SKM-1 (cell line): ENCODE measurements at regions not wholly inside any gene's neighbourhood (a gene's known extent, or its start where the extent isn't known, plus 50 kb on each side); places are given as distances from the start of the nearest gene placed in this dataset.

Experiments used
- DNase-seq: peaks from one replicate; lab custom pipeline; 2025; ENCODE audit not compliant: unreplicated experiment; lab: John Stamatoyannopoulos, UW

GRCh38 chr12:107973950-107974349 lies 155.1 kb upstream of the WSCD2 start:
- no peak for DNase-seq

DNA sequence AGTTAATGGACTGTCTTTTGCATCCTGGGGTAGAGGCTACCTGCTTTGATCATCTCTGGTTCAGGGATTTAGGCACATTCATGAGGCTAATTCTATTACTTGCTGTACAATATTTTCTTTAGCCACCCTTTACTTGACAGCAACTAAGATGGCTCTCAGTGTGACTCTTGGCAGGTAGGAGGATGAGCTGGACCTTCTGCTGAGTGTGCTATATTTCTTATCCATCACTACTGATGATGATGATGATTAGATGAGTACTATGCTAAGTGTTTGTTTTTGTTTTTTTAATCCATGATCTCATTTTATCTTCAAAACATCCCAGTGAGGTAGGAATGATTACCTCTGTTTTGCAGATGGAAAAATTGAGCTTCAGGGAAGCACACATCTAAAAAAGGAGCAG lies 152.8 kb upstream of the WSCD2 start:
- no peak for DNase-seq

GRCh38 chr12:107978201-107978600 lies 150.9 kb upstream of the WSCD2 start:
- DNase-seq: no peak

DNA sequence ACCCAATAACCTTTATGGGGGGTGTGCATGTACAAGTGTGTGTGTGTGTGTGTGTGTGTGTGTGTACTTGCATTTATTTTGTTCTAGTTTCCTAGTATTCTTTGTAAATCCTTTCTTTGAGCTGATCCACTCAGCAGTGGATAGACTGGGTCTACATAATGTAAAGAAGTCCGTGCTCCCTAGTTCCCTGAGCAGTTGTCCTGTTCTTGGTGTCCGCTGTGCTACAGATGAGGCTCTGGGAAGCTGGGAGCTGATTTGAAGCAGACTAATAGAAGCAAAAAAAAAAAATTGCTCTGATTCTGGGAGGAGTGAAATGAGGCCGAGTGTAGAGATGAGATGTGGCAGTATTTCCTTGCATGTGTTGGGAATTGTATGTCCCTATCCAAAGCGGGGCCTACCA lies 150.4 kb upstream of the WSCD2 start:
- no peak for DNase-seq

- DNase-seq: no peak
Observed at GRCh38 chr12:107983756-107984472, 145.2 kb upstream of the WSCD2 start.

GRCh38 chr12:107984973-107985372 lies 144.1 kb upstream of the WSCD2 start:
- DNase-seq: no peak

DNA sequence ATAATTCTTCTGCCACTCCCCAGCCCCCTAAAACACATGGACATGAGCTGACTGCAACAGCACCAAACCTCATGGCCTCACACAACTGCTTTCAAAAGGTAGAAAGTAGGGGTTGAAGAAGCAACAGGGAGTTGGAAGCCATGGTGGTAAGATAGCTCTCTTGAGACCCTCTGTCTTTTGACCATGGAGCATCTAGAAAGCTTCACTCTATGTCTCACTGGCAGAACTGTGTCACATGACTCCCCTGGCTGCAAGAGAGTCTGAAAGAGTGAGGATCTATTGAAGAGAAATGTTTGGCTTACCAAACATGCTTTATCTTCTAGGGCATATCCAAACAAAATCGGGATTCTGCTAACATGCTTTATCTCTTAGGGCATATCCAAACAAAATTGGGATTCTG lies 142.9 kb upstream of the WSCD2 start:
- no peak for DNase-seq

DNA sequence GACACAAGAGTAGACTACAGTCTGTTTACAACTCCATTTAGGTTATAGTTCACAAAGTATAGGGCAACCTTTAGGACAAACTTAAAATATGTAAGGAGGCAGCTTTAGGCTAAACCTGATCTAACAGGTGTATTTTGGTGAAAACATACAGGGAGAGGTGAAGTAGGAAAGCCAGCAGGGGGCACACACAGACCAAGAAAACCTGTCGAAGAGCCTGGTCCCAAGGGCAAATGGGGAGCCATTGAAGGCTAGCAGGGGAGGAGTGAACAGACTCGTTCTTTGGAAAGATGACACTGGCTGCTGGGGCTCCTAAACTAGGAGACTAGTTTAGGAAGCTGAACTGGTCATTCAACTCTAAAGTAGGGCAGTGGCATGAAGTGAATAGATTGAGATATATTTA lies 138.8 kb upstream of the WSCD2 start:
- no peak for DNase-seq

DNA sequence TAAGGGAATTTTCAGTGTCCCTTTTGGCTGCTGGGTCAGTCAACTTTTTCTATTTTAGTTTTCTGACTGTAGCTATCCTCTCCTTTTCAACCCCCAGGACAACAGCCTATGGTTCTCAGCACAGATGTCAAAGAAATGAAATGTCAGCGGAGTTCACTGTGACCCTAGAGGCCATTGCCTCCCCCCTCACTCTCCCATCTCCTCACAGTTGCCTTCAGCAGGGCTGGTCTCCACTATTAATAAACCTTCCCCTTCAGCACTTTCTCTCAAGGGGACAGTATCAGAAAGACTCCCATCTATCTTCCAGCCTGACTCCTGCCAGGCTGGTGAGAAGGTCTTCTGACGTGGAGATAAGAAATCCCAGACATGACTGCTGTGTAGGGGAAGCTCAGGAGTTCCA lies 137.1 kb upstream of the WSCD2 start:
- DNase-seq: no peak

- DNase-seq: no peak
Observed at GRCh38 chr12:107992870-107993451, 136.1 kb upstream of the WSCD2 start.

GRCh38 chr12:107998863-107999262 lies 130.2 kb upstream of the WSCD2 start:
- DNase-seq: no peak

GRCh38 chr12:108000111-108000510 lies 129.0 kb upstream of the WSCD2 start:
- no peak for DNase-seq

DNA sequence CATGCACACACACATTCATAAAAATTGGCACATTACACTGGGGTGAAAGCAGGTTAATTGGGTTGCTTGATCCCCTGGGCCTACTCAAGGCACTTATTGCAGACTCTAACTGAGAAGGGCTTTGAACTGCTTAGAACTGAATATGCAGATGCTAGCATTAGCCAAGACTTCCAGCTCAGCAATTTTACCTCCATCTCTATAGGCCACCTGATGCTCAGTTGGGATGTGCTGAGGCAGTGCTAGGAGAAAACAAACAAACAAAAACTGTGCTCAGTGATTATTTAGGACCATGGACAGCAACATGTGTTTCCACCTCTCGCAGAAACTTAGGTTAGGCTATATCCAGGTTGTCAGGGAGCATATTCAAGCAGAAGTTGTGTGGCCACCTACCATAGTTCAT lies 124.8 kb upstream of the WSCD2 start:
- DNase-seq: no peak

DNA sequence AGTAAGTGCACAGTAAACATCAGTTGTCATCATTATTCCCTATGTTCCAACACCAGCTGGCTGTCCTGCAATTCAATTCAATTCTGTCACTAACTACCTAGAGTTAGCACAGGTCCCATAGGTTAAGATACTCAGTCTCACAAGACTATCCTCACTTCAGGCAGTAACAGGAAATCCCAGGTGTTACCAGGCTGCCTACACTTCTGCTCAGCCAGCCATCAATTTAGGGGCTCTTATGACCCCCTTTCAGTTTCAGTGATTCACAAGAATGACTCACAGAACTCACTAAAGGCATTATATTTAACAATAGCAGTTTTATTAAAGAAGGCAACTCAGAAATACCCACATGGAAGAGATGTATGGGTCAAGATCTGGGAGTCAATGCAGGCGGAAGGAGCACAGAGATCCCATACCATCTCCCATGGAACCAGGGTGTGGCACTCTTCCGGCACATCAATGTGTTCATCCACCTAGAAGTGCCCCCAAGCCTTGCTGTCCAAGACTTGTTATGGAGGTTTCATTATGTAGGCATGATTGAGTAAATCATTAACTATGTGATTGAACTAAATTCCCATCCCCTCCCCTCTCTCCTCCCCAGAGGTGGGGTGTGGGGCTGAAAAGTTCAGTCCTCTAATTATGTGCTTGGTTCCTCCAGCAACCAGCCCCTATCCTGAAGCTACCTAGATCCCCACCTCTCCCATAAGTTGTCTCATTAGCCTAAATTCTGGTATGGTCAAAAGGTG lies 120.8 kb upstream of the WSCD2 start:
- no peak for DNase-seq

GRCh38 chr12:108009442-108010070 lies 119.5 kb upstream of the WSCD2 start:
- DNase-seq: no peak

GRCh38 chr12:108016022-108016564 lies 113.0 kb upstream of the WSCD2 start:
- no peak for DNase-seq

GRCh38 chr12:108017472-108018057 lies 111.5 kb upstream of the WSCD2 start:
- DNase-seq: no peak

- DNase-seq: no peak
Observed at GRCh38 chr12:108019862-108020261, 109.2 kb upstream of the WSCD2 start.

GRCh38 chr12:108021141-108021540 lies 107.9 kb upstream of the WSCD2 start:
- no peak for DNase-seq

DNA sequence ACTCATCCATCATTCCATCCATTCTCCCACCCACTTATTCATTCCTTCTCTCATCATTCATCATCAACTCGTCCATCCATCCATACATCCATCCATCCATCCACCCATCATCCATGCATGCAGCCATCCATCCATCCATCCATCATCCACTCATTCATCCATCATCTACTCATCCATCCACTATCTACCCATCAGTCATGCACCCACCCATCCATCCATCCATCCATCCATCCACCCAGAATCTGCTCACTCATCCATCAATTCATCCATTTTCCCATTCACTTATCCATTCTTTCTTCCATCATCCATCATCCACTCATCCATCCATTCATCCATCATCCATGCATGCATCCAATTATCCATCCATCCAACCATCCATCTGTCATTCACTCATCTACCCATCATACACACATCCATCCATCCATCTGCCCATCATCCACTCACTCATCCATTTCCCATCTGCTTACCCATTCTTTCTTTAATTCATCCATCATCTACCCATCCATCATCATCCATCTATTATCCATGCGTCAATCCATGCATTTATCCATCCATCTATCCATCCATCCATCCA lies 107.1 kb upstream of the WSCD2 start:
- DNase-seq: no peak
